ENCODE measurements at regions not wholly inside any gene's neighbourhood (a gene's known extent, or its start where the extent isn't known, plus 50 kb on each side); places are given as distances from the start of the nearest gene placed in this dataset.

- no peaks in the 10 kb centered on the region for H3K4me1 Mint-ChIP-seq
- intact Hi-C loops (cut with micrococcal nuclease) = no loop called here
- H3K27ac Mint-ChIP-seq = no peak overlapping the region
- CTCF ChIA-PET = no interaction called here
- H3K36me3 Mint-ChIP-seq (ENCODE audit: low read depth) = no peaks in the 10 kb centered on the region
- no peak for TF ChIP-seq CTCF (IDR thresholded peaks at IDR 0.05)
- peaks cover 2% of the 10 kb centered on the region for H3K9me3 Mint-ChIP-seq
- H3K27me3 Mint-ChIP-seq = no peaks in the 10 kb centered on the region
- H3K4me3 Mint-ChIP-seq = no peak overlapping the region
- POLR2A ChIA-PET = no interaction called here
- no peak for DNase-seq
- no peak for ATAC-seq (ENCODE audit: low read depth)
Measured at GRCh38 chr14:85909581-85909980, 379.6 kb downstream of the FLRT2 start.

GRCh38 chr14:85907536-85907935 is 377.6 kb downstream of the FLRT2 start:
- DNase-seq (no peak), ATAC-seq (ENCODE audit: low read depth) (no peak)
- Mint-ChIP-seq H3K27me3 (no peaks in the 10 kb centered on the region), H3K36me3 (ENCODE audit: low read depth) (no peaks in the 10 kb centered on the region), H3K4me3 (no peak overlapping the region), H3K9me3 (peaks cover 2% of the 10 kb centered on the region), H3K27ac (no peak overlapping the region), H3K4me1 (no peaks in the 10 kb centered on the region)
- intact Hi-C loops (cut with micrococcal nuclease) = no loop called here
- CTCF ChIA-PET = no interaction called here
- no peak for TF ChIP-seq CTCF (IDR thresholded peaks at IDR 0.05)
- POLR2A ChIA-PET = no interaction called here

- no peak overlapping the region for H3K27ac Mint-ChIP-seq
- H3K36me3 Mint-ChIP-seq (ENCODE audit: low read depth) = no peaks in the 10 kb centered on the region
- CTCF ChIA-PET = no interaction called here
- H3K4me3 Mint-ChIP-seq = no peak overlapping the region
- no peaks in the 10 kb centered on the region for H3K4me1 Mint-ChIP-seq
- intact Hi-C loops (cut with micrococcal nuclease) = no loop called here
- ATAC-seq (ENCODE audit: low read depth) = no peak
- no peak for DNase-seq
- no peaks in the 10 kb centered on the region for H3K9me3 Mint-ChIP-seq
- TF ChIP-seq CTCF (IDR thresholded peaks at IDR 0.05) = no peak
- H3K27me3 Mint-ChIP-seq = no peaks in the 10 kb centered on the region
- POLR2A ChIA-PET = no interaction called here
Measured at GRCh38 chr14:85897808-85898207, 367.9 kb downstream of the FLRT2 start.

GRCh38 chr14:85895603-85896002 is 365.7 kb downstream of the FLRT2 start:
- DNase-seq (no peak), ATAC-seq (ENCODE audit: low read depth) (no peak)
- no peak overlapping the region for H3K4me3 Mint-ChIP-seq
- ChIA-PET POLR2A (no interaction called here), CTCF (no interaction called here)
- H3K36me3 Mint-ChIP-seq (ENCODE audit: low read depth) = no peaks in the 10 kb centered on the region
- no peaks in the 10 kb centered on the region for H3K27me3 Mint-ChIP-seq
- no peaks in the 10 kb centered on the region for H3K4me1 Mint-ChIP-seq
- no peaks in the 10 kb centered on the region for H3K9me3 Mint-ChIP-seq
- no peak for TF ChIP-seq CTCF (IDR thresholded peaks at IDR 0.05)
- H3K27ac Mint-ChIP-seq = no peak overlapping the region
- intact Hi-C loops (cut with micrococcal nuclease) = no loop called here

- Mint-ChIP-seq H3K9me3 (no peaks in the 10 kb centered on the region), H3K36me3 (ENCODE audit: low read depth) (no peaks in the 10 kb centered on the region), H3K27ac (no peak overlapping the region), H3K4me3 (no peak overlapping the region), H3K27me3 (no peaks in the 10 kb centered on the region), H3K4me1 (no peaks in the 10 kb centered on the region)
- no peak for ATAC-seq (ENCODE audit: low read depth)
- no peak for TF ChIP-seq CTCF (IDR thresholded peaks at IDR 0.05)
- intact Hi-C loops (cut with micrococcal nuclease) = no loop called here
- POLR2A ChIA-PET = no interaction called here
- CTCF ChIA-PET = no interaction called here
- DNase-seq = no peak
Measured at GRCh38 chr14:85892251-85892650, 362.3 kb downstream of the FLRT2 start.
